Activated CD4-positive, alpha-beta T cell treated with anti-CD3 and anti-CD28 coated beads, Interleukin-10, Interleukin-2, amounts not matched to agents 100 ng/mL and 50 ng/mL, durations not matched to agents 16 hours and 8 hours (primary cell): ENCODE measurements at regions not wholly inside any gene's neighbourhood (a gene's known extent, or its start where the extent isn't known, plus 50 kb on each side); places are given as distances from the start of the nearest gene placed in this dataset.
"Not testable (repeated sequence)": the region's sequence is repeated elsewhere in the genome, so short reads cannot be mapped to it uniquely, and the experiment has no call there.

Source experiments
- DNase-seq: peaks from one replicate; pipeline ENCODE4 v3.0.0-alpha.2; 2020

DNA sequence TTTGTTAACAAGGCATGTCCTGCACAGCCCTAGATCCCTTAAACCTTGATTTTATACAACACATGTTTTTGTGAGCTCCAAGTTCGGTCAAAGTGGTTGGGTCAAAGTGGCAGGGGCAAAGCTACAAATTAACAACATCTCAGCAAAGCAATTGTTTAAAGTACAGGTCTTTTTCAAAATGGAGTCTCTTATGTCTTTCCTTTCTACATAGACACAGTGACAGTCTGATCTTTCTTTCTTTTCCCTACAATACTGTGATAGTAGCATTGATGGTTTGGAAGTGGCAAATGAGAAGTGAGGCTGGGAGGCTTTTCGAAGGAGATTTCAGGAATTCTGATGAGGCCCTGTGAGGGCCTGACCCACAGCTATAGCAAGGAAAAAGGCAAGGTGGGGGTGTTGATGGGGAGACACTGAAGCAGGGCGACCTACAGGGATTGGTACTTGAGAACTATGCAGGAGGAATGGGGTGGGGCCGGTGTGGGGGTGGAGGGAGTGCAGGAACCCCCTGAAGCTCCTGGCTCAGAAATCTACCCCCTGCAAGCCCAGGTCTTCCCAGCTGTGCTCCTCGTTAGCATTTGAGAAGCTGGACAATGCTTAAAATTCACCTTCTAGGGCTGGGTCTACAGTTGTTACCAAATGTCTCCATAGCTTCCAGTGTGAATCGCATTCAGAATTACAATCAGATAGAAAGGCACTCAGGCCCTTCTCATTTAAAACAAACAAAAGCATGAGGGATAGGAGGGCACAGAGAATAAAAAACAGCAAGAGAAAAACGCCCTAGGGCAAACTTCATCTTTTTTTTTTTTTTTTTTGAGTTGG lies 102.6 kb upstream of the PPM1J start:
- no peak for DNase-seq

DNA sequence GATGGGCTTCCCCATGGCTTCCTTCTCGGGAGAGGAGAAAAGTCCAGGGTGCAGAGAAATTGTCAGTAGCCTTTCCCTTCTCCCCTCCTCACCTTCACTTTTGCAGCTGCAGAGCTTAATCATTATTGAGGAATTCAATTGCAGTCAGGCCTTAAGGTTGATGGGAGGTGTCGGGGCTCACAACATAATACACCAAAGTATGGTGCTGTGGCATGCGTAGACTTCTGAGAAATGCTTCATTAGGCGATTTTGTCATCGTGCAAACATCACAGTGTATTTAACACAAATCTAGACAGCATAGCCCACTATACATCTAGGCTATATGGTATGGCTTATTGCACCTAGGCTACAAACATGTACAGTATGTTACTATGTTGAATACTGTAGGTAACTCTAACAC lies 100.2 kb upstream of the PPM1J start:
- no peak for DNase-seq

DNA sequence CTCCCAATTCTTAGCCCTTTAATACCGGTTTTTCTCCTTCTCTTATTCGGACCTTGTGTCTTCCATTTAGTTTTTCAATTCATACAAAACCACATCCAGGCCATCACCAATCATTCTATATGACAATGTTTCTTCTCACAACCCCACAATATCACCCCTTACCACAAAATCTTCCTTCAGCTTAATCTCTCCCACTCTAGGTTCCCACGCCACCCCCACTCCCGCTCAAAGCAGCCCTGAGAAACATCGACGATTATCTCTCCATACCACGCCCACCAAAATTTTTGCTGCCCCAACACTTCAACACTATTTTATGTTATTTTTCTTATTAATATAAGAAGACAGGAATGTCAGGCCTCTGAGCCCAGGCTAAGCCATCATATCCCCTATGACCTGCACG lies 99.5 kb upstream of the PPM1J start:
- DNase-seq = not testable (repeated sequence)

DNA sequence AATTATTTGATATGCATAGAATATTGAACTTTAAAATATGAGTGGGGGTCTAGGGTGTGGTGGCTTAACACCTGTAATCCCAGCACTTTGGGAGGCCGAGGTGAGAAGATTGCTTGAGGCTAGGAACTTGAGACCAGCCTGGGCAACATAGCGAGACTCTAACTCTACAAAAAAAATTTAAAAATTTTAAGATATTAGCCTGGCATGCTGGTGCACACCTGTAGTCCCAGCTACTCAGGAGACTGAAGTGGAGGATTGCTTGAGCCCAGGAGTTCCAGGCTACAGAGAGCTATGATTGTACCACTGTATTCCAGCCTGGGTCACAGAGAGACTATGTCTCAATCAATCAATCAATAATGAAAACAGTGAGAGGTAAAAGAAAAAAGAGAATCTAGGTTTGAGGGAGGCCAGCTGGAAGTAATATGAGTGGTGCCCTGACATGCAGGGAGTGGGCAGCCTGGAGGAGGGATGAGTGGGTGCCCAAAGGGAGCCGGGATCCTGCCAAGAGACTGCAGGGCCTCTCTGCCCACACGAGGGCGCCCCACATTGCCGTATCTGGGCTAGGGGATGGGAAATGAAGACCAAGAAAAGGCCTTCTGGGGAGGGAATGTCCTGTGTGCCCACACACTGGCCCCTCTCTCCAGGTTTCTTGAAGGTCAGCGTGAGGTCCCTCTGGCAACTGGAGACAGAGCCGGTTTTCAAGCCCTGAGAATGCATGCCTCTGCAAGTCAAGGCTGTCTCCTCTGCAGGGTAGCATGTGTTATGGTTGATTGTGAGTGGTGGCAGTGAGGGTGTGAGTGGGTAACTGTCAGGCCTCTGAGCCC lies 93.9 kb upstream of the PPM1J start:
- peak; percentile 76 for DNase-seq

DNA sequence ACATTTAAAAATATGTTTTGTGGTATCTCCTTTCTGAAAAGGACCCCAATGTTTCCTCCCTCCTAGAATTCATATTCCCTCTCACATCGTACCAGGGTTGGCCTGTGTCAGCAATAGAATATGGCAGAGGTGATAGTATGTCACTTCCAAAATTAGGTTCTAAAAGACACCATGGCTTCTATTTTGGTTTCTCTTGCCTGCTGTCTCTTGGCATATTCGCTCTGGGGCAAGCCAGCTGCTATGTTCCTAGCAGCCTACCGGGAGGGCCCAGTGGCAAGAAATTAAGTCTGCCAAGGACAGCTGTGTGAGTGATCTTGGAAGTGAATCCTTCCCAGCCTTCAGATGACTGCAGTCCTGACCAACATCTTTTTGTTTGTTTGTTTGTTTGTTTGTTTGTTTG lies 92.9 kb upstream of the PPM1J start:
- DNase-seq = no peak

DNA sequence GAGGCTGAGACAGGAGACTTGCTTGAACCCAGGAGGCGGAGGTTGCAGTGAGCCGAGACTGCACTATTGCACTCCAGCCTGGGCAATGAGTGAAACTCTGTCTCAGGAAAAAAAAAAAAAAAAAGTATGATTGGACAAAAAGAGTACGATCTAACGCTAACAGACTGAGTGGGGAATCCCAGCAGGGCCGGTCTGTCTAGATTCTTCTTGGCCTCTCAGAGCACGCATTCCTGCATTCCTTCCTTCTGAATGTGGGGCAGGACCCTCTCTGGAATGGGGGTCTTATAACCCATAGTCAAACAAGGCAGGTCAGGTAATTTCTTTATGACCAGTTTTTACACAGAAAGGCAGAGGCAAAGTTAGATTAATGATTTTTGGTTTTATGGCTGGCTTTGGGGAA lies 92.0 kb upstream of the PPM1J start:
- no peak for DNase-seq

DNA sequence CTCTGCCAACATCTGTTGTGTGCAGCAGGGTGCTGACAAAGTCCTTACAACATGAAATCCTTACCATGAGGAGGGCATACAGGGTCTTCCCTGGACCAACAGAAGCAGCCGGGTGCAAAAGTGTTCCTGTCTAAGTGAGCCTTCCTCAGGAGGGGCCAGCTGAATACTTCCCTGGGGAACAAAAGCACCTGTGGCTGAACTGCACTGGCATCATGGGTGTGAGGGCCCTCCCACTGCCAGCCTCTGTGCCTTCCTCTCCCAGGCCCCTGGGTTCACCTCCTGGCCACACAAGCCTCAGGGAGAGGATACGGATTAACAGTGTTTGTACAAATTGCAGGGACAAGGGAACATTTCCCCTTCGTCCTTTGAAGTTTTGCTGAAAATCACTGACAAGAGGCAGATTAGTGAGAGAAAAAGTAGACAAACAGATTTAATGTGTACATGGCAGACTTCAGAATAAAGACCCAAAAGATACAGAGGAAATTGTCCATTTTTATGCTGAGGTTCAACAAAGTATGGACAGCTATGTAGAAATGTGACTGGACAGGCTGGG lies 91.0 kb upstream of the PPM1J start:
- DNase-seq = no peak

DNA sequence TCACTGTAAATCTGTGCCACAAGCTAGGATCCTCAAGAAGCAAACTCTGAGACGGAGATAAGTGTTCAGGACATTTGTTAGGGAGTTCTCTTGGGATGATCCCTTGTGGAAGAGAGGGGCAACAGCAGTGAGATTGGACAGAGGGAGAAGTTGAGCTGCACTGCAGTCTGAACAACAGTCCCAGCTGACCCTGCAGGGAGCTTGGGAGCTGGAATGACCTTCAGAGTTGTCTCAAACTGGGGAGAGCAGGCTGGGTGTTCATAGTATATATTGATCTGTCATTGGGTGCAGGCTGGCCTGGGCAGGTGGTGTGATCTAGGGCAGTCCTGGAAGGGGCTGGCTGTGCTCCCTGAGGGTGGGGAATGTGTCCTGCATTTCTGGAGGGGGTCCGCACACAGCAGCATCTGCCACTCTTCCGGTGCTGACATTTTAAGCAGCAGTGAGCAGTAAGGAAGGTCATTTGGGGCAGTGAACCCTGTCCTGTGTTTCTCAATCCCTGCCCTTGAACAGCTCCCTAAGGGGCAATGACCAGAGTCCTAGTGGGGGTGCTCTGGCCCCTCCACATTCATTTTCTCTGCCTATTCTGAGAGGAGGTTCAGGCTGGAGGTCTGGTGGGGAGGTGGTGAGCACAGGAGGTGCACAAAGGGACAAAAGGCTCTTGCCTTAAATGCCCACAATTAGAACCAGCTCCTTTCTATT lies 90.2 kb upstream of the PPM1J start:
- no peak for DNase-seq

DNA sequence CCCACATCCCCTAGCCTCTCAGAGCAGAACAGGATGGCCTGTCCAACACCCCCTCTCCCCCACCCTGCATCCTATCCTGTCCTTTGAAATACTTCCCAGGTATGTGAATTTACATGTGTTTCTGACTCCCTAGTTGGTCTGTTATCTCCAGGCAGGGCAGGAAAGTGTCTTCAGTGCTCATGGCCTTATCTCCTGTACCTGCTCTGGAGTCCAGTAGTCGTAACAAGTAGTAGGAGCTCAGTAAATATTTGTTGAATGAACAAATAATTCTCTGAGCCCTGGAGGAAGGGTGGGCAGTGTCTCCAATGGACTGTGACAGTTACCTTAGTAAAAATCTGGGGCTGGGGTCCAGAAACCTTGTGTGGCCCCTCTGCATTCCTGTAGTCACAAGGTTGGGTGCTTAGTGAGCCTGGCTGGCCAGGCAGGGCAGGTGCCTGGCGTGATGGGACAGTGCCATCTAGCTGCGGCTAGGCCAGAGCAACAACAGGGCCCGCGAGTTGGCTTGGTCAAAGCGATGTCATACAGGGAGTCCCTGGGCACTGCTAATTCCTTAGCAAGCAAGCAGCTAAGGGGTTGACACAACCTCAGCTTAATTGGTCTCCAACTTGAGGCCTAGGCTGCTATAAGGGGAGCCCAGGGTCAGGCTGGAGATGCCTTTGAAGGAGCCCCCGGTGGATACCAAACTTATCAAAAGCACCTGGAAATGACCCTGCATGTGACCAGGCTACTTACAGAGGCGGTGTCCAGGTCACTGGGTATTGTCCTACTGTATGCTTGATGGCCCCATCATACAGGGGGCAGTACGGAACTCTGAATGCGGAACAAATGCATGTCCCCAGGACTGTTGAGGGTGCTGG lies 89.0 kb upstream of the PPM1J start:
- DNase-seq = peak; percentile 69

DNA sequence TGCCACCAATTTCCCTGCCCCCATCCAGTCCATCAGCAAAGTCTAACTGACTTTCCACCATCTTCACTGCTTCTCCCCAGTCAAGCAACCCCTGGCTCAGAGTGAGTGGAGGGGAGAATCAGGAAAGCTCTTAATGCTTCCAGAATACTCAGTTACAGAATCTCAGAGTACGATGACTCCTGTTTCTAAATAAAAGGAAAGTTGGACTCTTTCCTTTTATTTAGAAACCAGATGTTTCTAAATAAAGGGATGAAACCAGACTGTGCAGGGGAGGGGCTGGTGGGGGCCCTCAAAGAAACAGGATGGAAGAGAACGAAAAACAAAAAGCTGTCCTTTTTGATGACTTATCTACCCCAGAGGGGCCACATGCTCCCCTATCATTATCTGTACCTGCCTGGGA lies 85.2 kb upstream of the PPM1J start:
- no peak for DNase-seq

DNA sequence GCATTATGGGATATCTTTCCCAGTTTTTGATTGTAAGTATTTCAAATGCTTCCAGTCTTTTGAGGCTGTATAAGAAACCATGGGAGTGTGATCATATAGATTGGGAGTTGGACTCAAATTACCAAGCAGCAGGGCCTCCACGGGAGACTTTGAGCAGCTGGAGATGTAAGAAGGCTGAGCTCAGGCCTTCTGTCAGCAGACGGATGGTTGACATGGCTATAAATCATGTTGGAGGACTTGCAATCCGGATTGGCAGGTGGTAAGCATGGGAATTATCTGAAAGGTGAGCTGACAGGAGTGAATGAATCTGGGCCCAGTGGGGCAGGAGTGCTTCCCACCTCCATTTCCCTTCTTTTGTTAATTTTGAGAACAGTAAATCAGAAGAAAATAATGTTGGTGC lies 83.2 kb upstream of the PPM1J start:
- no peak for DNase-seq

DNA sequence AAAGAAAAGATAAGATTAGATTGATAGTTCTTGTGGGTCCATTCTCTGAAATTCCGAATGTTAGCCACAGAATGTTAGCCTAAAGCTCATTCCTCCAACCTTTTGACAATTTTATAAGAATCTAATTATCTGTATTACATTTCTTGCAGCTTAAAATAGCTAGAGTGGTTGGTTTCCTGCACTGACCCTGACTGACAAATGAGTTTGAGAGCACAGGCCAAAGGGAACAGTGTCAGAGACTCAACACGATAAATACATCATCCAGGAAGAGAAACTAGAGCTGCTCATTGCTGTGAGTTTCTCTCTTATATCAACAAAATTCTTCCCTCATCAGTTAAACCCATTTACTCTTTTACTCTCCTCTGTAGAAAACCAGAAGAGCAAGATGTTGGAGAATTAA lies 82.1 kb upstream of the PPM1J start:
- DNase-seq = no peak

DNA sequence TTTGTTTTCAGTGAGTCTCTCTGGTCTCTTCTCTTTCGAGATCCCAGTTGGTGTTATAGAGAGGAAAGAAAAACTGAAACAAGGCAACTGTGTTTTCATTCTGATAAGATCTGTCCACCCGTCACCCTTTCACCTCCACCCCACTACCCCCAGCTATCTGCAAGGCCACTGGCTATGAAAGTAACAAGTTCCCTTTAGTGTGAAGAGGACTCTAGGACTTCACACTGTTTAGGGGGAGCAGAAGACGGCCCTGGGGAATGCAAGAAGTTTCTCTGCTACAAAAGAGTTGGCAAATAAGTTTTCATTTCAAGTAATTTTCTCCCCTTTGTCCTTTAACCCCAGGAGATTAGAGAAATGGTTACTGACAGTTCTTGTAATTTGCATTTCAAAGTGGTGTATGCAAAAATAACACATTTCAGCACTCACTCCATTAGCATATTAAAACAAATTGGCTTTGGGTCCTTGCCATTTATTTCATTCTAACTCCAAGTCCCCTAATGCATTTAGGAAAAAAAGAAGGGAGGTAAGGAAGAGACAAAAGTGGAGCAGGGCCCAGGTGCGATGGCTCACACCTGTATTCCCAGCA lies 79.6 kb upstream of the PPM1J start:
- DNase-seq = no peak

DNA sequence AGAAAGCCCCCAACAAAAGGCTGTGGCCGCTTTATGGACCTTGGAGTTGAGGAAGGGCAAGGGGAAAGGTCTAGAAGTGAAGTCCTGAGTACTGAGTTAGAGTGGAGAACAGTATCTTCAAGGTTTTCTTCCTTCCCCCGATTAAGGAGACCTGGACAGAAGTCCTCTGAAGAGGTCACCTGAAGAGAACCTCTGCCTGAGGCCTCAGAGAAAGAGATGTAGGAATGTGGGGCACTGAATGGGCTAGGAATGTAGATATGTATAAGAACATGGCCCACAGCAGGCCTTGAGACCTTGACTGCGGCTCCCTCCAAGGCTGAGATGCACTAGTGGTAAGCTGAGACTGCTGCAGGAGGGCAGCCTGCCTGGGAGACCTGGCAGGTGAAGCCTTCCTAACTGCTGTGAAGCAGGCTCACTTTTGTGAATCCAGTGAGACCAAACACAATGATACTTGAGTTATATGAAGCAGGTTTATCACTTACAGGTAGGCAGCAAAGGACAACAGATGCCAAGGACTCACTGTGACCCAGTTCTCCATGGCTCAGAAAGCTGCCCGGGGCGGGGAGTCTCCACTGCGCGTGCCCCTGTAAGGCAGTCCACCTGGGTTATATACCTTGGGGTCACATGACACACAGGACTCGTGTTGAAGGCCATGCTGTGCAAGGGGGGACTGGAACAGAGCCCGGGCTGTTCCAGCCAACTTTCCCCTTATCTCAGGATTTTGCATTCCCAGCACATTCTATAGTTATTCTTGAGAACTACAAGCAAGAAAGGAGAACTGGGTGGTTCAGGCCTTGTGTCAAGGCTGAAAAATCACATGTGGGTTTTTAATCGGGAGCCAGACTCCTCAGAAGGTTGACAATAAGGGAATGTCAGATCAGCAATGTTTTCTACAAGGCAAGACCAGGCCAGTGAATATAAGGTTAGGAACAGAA lies 78.8 kb upstream of the PPM1J start:
- DNase-seq = no peak

DNA sequence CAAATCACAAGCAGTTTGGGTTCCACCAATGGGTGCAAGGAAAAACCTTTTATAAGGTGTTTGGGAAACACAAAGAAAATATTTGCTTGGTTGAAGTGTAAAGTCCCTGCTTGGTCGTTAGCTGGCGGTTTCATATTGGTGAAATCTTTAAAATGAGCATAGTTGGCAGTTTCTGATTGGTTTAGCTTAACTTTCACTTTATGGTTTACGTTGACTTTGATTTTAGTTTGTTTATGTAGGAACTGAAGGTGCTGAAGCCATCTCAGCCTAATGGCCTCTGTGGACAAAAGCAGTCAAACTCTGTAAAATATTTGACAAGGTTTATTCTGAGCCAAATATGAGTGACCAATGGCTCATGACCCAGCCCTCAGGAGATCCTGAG lies 76.6 kb upstream of the PPM1J start:
- DNase-seq = no peak

DNA sequence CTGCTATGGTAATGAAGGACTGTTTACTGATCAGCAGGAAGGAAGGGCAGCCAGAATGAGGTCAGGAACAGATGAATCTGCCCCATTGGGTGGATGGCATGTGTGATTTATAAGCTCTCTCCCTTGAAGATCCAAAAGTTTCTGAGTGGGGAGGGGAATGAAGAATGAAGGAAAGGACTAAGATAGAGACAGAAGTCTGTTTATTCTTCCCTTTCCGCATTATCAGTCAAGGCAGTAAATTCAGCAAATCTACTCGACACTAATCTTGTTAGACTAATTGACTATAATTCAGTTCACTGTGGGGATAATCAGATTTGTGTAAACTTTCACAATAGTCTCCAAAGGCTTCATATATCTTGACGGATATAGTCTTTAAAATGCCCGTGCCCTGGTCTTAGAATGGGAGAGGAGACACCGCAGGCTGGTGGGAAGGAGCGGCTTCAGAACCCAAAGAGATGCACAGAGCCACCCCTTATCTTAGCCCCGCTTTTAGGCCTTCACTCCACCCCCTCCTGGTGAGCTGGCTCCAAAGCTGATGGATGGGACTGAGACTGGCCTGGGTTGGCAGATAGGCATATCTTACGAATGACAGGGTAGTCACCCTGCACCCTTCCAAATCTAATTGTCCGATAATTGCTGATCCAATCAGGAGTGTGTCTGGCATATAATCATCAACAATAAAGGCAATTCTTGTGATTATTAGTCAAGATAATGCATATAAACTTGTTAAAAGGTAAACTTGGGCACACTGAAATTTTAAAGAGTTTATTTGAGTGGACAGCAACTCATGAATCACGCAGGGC lies 76.0 kb upstream of the PPM1J start:
- no peak for DNase-seq

DNA sequence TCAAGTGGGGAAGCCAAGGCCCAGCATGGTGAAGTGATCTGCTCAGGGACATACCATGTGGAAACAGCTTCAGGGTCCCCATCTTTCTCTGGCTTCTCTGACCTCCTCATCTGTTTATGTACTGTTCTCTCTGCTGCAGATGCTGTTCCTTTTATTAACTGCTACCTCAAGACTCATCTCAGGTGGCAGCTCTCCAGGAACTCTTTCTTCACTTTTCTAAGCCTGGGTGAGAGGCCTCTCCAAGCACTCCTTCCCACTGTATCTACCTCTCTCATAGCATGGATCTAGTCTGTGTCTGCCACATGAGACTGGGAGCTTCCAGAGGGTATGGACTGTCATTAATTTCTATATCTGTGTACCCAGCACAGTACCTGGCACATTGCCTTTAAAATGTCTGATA lies 73.4 kb upstream of the PPM1J start:
- DNase-seq = no peak

DNA sequence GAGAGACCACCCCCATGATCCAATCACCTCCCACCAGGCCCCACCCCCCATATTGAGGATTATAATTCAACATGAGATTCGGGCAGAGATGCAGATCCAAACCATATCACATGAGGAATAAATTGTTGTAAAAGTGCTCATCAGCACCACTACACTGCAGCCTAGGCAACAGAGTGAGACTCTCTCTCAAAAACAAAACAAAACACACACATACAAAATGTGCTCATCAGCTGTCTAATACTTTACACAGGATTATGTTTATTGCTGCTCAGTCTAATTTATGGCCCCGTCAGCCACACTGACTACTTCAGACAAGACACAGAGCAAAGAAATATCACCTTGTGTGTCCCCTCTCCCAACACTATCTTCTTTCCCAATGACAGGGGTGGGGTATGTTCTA lies 72.9 kb upstream of the PPM1J start:
- no peak for DNase-seq

DNA sequence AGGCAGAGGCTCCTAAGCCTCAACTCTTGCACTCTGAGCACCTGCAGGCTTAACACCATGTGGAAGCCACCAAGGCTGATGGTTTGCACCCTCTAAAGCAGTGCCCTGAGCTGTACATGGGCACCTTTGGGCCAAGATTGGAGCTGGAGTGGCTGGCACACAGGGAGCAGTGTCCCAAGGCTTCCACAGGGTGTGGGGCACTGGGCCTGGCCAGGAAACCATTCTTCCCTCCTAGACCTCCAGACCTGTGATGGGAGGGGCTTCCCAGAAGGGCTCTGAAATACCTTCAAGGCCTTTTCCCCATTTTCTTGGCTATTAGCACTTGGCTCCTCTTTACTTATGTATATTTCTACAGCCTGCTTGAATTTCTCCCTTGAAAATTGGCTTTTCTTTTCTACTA lies 67.9 kb upstream of the PPM1J start:
- no peak for DNase-seq
